HEK293 (cell line): ENCODE measurements at regions not wholly inside any gene's neighbourhood (a gene's known extent, or its start where the extent isn't known, plus 50 kb on each side); places are given as distances from the start of the nearest gene placed in this dataset.
A peak's percentile ranks its signal among the peaks of the same experiment; 100 is the strongest.

Source experiments
- CTCF ChIA-PET: fragments of 350-600 bp; formaldehyde crosslinking; extraction: SDS; loops from one replicate; lab custom pipeline; 2021; ENCODE audit warnings: antibody characterized with exemption; lab: Yijun Ruan, JAX
- POLR2A ChIA-PET: fragments of 300-600 bp; formaldehyde crosslinking; extraction: SDS; loops from one replicate; lab custom pipeline; 2020; ENCODE audit warnings: antibody characterized with exemption, inconsistent platforms; lab: Yijun Ruan, JAX
- H3K27ac ChIP-seq: fragments of 200-500 bp; sonication (Bioruptor generic); 2 replicates; pipeline ENCODE4 v1.5.1; 2014; ENCODE audit warnings: low read depth, low read length, control low read depth, inconsistent platforms; ENCODE audit errors: extremely low read depth
- H3K36me3 ChIP-seq, 2 experiments: fragments of 200-500 bp in 1 of 2; sonication (Bioruptor generic) in 1 of 2; 1 replicate in 1 of 2; 2 replicates in 1 of 2; pipeline ENCODE4 v1.5.1; 2014 to 2017; ENCODE audit warnings: inconsistent platforms in 2 of 2, low read length in 2 of 2; ENCODE audit not compliant: control insufficient read depth in 2 of 2, insufficient read depth in 1 of 2
- H3K4me1 ChIP-seq: fragments of 200-500 bp; sonication (Bioruptor generic); 2 replicates; pipeline ENCODE4 v1.5.1; 2014; ENCODE audit warnings: mild to moderate bottlenecking, low read length, inconsistent platforms; ENCODE audit not compliant: control insufficient read depth, insufficient read depth
- H3K4me3 ChIP-seq: 2 replicates; pipeline ENCODE4 v1.5.1; 2011; ENCODE audit warnings: low read depth, mild to moderate bottlenecking, control low read depth, low read length, moderate library complexity
- H3K9me3 ChIP-seq: fragments of 200-500 bp; sonication (Bioruptor generic); 2 replicates; pipeline ENCODE4 v1.5.1; 2014; ENCODE audit warnings: low read depth, low read length, inconsistent platforms; ENCODE audit not compliant: control insufficient read depth, insufficient read depth
- EGR2 ChIP-seq: fragments of 450-650 bp; formaldehyde crosslinking; IDR thresholded peaks from 2 replicates; pipeline ENCODE4 v1.5.1; 2016; ENCODE audit warnings: low read depth, missing biosample characterization, missing genetic modification characterization
- FEZF1 ChIP-seq: fragments of 450-650 bp; formaldehyde crosslinking; IDR thresholded peaks from 2 replicates; pipeline ENCODE4 v1.5.1; 2016; ENCODE audit warnings: missing biosample characterization, missing genetic modification characterization
- MEIS1 ChIP-seq: sonication (generic); formaldehyde crosslinking; IDR thresholded peaks from 2 replicates; pipeline ENCODE4 v1.8.1; 2022; ENCODE audit warnings: missing genetic modification reagents, mild to moderate bottlenecking, borderline replicate concordance
- MYNN ChIP-seq: fragments of 450-650 bp; formaldehyde crosslinking; IDR thresholded peaks from 2 replicates; pipeline ENCODE4 v1.5.1; 2016; ENCODE audit warnings: missing biosample characterization, missing genetic modification characterization, borderline replicate concordance
- PRDM1 ChIP-seq: fragments of 450-650 bp; formaldehyde crosslinking; IDR thresholded peaks from 2 replicates; pipeline ENCODE4; 2016; ENCODE audit warnings: missing biosample characterization, missing genetic modification characterization
- ZBTB17 ChIP-seq: fragments of 450-650 bp; formaldehyde crosslinking; IDR thresholded peaks from 2 replicates; pipeline ENCODE4 v1.5.1; 2016; ENCODE audit warnings: missing biosample characterization, missing genetic modification characterization
- ZFHX2 ChIP-seq: fragments of 450-650 bp; formaldehyde crosslinking; conservative IDR thresholded peaks from 2 replicates; pipeline ENCODE4 v1.5.1; 2016; ENCODE audit warnings: missing biosample characterization, missing genetic modification characterization
- ZNF112 ChIP-seq: fragments of 450-650 bp; formaldehyde crosslinking; IDR thresholded peaks from 2 replicates; pipeline ENCODE4 v1.5.0; 2017; ENCODE audit warnings: missing biosample characterization, missing genetic modification characterization
- ZNF114 ChIP-seq: fragments of 450-650 bp; formaldehyde crosslinking; IDR thresholded peaks from 2 replicates; pipeline ENCODE4 v1.5.0; 2017; ENCODE audit warnings: missing biosample characterization, missing genetic modification characterization
- ZNF133 ChIP-seq: fragments of 450-650 bp; formaldehyde crosslinking; IDR thresholded peaks from 2 replicates; pipeline ENCODE4 v1.5.1; 2016; ENCODE audit warnings: missing biosample characterization, missing genetic modification characterization
- ZNF211 ChIP-seq: fragments of 450-650 bp; formaldehyde crosslinking; IDR thresholded peaks from 2 replicates; pipeline ENCODE4 v1.5.1; 2016; ENCODE audit warnings: low read depth, missing biosample characterization, missing genetic modification characterization
- ZNF274 ChIP-seq, 2 experiments: fragments of 200-500 bp in 1 of 2; fragments of 450-650 bp in 1 of 2; sonication (Bioruptor generic) in 1 of 2; formaldehyde crosslinking in 1 of 2; IDR thresholded peaks; 2 replicates each; pipeline versions ENCODE4 v1.5.1 to v1.6.1; 2014 to 2016; ENCODE audit warnings: borderline replicate concordance in 1 of 2, inconsistent platforms in 1 of 2, low read length in 1 of 2, missing biosample characterization in 1 of 2, missing genetic modification characterization in 1 of 2
- ZNF521 ChIP-seq: fragments of 450-650 bp; formaldehyde crosslinking; IDR thresholded peaks from 2 replicates; pipeline ENCODE4 v1.5.1; 2017; ENCODE audit warnings: missing biosample characterization, mild to moderate bottlenecking, missing genetic modification characterization
- ZNF544 ChIP-seq: fragments of 450-650 bp; formaldehyde crosslinking; IDR thresholded peaks from 2 replicates; pipeline ENCODE4 v1.5.0; 2017; ENCODE audit warnings: missing biosample characterization, missing genetic modification characterization
- ZNF654 ChIP-seq: fragments of 450-650 bp; formaldehyde crosslinking; IDR thresholded peaks from 2 replicates; pipeline ENCODE4 v1.5.1; 2016; ENCODE audit warnings: low read depth, missing biosample characterization, missing genetic modification characterization
- ZNF843 ChIP-seq: fragments of 450-650 bp; formaldehyde crosslinking; IDR thresholded peaks from 2 replicates; pipeline ENCODE4 v1.5.1; 2016; ENCODE audit warnings: missing biosample characterization, missing genetic modification characterization
- ZSCAN23 ChIP-seq: fragments of 450-650 bp; formaldehyde crosslinking; IDR thresholded peaks from 2 replicates; pipeline ENCODE4 v1.5.1; 2016; ENCODE audit warnings: missing biosample characterization, missing genetic modification characterization
- TF ChIP-seq, protein P1 (sequence below): fragments of 450-650 bp; formaldehyde crosslinking; IDR thresholded peaks from 2 replicates; pipeline ENCODE4 v1.5.1; 2016; ENCODE audit warnings: missing biosample characterization, missing genetic modification characterization

DNA sequence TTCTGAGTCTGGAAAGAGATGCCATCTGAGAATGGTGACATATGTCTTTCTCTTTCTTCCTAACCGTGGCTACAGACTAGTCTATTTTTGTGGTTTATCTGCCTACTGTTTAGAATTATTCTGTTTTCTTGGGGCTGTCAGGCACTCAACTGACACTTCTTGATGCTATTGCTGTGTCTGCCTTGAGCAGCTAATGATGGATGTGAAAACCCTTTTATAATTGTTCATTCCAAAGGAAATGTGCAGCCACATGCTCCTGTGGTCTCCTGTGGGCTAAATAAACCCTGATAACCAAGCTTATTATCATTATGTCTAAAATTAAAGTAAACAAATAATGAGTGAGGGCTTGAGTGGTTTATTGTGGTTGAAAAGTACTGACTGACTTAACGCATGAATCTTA lies 52.7 kb upstream of the CXADR start:
- H3K36me3 ChIP-seq, result no peaks in the 10 kb centered on the region
- peaks cover 11% of the 10 kb centered on the region for H3K4me1 ChIP-seq
- ChIA-PET CTCF (no interaction called here), POLR2A (interaction anchor here (0.6 kb wide), 1 partner anchor 50 kb away, joined by 5 read pairs; no protein-coding TSS in a partner anchor)
- H3K4me3 ChIP-seq, result no peak overlapping the region
- 0 out of 2 replicates have a peak, but pooled peaks have one; percentile 32 for TF ChIP-seq MEIS1 (CRISPR knock-in tag)
- no peak for TF ChIP-seq ZNF843 (tag by site-specific recombination)
- no peak for TF ChIP-seq ZNF521 (tag by site-specific recombination)
- H3K9me3 ChIP-seq, result no peaks in the 10 kb centered on the region
- no peak overlapping the region for H3K27ac ChIP-seq

DNA sequence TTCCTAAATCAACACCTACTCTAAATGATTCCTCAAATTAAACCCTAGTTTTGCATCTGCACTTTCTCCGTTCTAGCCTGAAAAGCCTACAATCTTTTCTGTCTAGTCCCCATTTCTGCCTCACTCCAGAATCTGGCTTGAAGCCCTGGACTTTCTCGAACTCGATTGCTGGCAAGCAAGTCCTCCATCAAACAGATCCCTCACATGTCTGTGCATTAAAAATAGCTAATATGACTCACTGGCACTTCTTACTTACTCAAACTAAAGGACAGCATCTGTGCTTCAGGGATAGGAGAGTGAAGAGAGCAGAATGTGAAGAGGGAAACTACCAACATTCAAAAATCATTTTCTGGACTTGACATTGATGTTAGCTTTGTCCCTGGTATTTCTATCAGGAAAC lies 51.8 kb upstream of the CXADR start:
- 0 out of 2 replicates have a peak overlapping the region, but pooled peaks have one; percentile 13 for H3K27ac ChIP-seq
- ChIA-PET POLR2A (no interaction called here), CTCF (interaction anchor here (1.1 to 1.3 kb wide), 2 partner anchors 31 to 51 kb away, joined by 4 to 8 read pairs; no protein-coding TSS in a partner anchor)
- H3K9me3 ChIP-seq, result no peaks in the 10 kb centered on the region
- no peaks in the 10 kb centered on the region for H3K36me3 ChIP-seq
- H3K4me3 ChIP-seq, result no peak overlapping the region
- TF ChIP-seq ZNF114 (tag by site-specific recombination), result no peak
- peak; percentile 62 for TF ChIP-seq PRDM1 (tag by site-specific recombination)
- no peak for TF ChIP-seq MYNN (tag by site-specific recombination)
- TF ChIP-seq ZNF112 (tag by site-specific recombination), result no peak
- no peak for TF ChIP-seq ZNF544 (tag by site-specific recombination)
- 0 out of 2 replicates have a peak, but pooled peaks have one; percentile 14 for TF ChIP-seq ZBTB17 (tag by site-specific recombination)
- TF ChIP-seq ZNF274 (IDR thresholded peaks at IDR 0.05; ENCODE audit: low read length), result no peak
- TF ChIP-seq ZNF274 (tag by site-specific recombination; IDR thresholded peaks at IDR 0.05; ENCODE audit: borderline replicate concordance), result no peak
- TF ChIP-seq ZNF654, result no peak
- no peak for TF ChIP-seq ZNF211
- TF ChIP-seq ZSCAN23 (tag by site-specific recombination), result no peak
- no peak for TF ChIP-seq FEZF1
- H3K4me1 ChIP-seq, result peaks cover 11% of the 10 kb centered on the region

DNA sequence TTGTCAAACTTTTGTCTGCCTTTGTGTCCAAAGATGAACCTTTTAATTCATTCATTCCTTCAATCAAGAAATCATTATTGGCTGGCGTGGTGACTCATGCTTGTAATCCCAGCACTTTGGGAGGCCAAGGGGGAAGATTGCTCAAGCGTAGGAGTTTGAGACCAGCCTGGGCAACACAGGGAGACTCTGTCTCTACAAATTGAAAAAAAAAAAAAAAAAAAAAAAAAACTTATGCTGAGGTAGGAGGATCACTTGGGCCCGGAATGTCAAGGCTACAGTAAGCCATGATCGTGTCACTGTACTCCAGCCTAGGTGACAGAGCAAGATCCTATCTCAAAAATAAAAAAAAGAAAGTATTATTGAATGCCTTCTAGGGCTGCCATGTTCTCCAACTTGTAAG lies 51.3 kb upstream of the CXADR start:
- Histone ChIP-seq H3K9me3 (no peaks in the 10 kb centered on the region), H3K4me1 (peaks cover 11% of the 10 kb centered on the region), H3K4me3 (no peak overlapping the region), H3K27ac (0 out of 2 replicates have a peak overlapping the region, but pooled peaks have one; percentile 13), H3K36me3 (no peaks in the 10 kb centered on the region)
- POLR2A ChIA-PET, result no interaction called here
- TF ChIP-seq ZFHX2 (tag by site-specific recombination), result peak; percentile 45; the same call in 1 of the 2 replicates
- TF ChIP-seq, protein P1, sequence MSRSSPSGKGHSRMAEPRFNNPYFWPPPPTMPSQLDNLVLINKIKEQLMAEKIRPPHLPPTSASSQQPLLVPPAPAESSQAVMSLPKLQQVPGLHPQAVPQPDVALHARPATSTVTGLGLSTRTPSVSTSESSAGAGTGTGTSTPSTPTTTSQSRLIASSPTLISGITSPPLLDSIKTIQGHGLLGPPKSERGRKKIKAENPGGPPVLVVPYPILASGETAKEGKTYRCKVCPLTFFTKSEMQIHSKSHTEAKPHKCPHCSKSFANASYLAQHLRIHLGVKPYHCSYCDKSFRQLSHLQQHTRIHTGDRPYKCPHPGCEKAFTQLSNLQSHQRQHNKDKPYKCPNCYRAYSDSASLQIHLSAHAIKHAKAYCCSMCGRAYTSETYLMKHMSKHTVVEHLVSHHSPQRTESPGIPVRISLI, result peak; percentile 80
- TF ChIP-seq EGR2 (tag by site-specific recombination), result peak; percentile 20; the same call in 1 of the 2 replicates
- no peak for TF ChIP-seq ZNF133 (tag by site-specific recombination)
- CTCF ChIA-PET, result interaction anchor here (1.1 to 1.3 kb wide), 2 partner anchors 30 to 50 kb away, joined by 4 to 8 read pairs; no protein-coding TSS in a partner anchor
